GM19328 (cell line): ENCODE measurements at regions not wholly inside any gene's neighbourhood (a gene's known extent, or its start where the extent isn't known, plus 50 kb on each side); places are given as distances from the start of the nearest gene placed in this dataset.

Source experiments
- ATAC-seq: cut with Tn5 transposase; IDR thresholded peaks from one replicate; pipeline ENCODE4 v1.9.1; 2021; ENCODE audit warnings: mild to moderate bottlenecking, moderate library complexity; ENCODE audit not compliant: unreplicated experiment

DNA sequence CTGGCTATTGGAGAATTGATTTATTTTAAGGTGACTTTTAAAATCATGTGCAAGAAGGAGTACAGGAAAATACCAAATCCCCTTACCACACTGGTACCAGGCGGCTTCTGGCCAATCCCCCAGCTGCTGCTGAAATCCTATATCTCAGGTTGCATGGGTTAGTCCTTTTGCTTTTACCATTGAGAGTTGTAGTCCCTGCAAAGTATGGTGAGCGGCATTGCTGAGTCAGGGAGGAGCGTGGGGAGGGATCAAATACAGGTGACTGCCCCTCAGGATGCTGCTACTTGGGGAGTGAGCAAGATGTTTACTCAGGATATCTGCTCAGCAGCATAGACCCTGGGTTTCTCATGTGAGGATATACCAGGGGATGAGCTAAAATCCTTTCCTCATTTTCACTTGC is 131.9 kb upstream of the STAC start:
- ATAC-seq, result no peak

DNA sequence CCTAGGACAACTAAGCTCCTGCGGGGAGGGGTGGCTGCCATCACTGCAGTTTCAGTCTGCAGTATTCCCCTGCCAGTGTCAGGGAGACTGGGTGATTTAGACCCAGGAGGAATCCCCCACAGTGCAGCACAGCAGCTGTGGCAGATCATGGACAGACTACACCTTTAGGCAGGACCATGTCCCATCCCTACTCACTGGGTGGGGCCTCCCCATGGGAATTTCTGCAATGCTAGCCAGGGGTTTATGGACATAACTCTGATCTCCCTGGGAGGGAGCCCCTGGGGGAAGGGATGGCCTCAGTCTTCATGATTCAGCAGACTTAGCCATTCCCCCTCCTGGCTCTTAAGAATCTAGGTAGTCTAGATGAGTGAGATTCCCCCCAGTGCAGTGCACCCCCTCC is 130.1 kb upstream of the STAC start:
- no peak for ATAC-seq

DNA sequence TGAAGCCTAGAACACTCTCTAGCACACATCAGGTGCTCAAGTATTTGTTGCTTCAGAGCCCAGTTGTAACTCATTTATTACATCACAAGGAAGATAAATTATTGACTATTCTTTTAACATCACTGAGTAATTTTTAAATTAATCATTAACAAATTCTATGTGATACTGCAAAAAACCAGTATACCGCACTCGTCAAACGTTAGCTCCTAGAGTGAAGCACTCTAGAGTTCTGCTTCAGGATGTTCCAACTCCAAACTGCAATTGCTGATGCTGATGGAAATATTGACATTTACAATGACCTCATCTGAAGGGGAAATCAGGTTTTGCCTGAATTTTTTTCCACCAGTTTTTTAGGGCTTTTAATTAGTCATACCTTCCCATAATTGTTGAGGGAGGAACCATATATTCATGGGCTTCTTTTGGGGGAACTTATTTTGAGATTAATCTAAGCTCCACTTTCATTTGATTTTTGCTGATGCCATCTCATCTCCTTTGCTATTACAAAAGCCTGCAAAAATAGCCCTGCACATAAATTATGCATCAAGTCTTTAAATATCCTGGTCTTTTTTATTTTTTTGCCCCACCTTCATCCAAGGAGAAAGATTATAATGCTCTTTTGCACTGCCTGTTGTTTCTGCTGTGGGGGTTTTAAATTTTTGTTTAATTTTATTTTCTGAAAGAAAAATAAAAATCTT is 123.0 kb upstream of the STAC start:
- no peak for ATAC-seq

DNA sequence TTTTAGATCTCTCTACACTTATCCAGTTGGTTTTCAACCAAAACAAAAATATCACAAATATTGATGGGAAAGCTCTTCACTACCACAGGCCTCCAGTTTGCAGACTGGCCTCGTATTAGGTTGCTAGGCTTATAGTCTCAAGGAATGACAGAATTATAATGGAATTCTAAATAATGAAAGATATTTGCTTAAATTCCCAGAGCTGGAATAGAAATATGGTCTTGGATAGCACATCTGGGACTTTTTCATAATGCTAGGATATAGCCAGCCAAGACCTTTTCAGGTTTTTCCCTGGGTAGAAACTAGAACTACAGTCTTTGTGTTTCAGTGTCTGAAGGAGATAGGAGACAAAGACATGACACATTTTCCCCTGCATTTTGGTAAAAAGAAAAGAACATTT is 121.9 kb upstream of the STAC start:
- ATAC-seq, result no peak

DNA sequence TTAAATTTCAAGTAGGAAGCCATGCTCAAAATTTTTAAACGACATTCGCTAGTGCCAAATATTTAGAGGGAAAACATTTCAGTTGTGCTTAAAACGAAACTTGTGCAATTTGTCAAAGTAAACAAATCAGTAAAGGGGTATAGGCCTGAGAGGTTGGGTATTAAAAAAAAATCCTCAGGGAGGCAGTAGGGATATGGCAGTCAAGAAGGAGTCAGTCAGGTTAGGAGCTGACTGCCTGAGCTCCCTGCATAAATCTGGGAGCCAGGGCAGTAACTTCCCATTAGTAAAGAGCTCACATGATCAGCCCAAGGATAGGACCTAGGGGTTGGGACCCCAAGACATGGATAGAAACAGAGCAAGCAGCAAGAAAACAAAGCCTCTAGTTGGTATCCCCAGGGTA is 120.7 kb upstream of the STAC start:
- ATAC-seq, result no peak

DNA sequence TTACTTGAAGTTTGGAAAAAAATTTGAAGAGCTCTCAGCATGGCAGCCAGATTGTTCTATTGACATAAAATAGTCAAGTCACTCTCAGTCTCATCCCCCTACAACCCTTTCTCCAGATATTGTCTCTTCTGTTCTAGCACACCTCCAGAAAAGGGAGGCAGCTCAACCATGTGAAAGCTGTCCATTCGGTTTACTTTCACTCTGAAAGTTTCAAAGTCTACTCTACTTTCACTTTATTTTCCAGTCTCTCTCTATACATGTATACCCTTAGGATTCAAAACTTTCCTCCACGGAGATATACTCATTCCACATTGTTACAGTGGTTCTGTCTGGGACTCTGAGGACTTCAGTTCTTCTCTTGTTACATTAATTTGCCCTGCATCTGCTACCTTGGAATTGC is 111.0 kb upstream of the STAC start:
- ATAC-seq, result no peak

DNA sequence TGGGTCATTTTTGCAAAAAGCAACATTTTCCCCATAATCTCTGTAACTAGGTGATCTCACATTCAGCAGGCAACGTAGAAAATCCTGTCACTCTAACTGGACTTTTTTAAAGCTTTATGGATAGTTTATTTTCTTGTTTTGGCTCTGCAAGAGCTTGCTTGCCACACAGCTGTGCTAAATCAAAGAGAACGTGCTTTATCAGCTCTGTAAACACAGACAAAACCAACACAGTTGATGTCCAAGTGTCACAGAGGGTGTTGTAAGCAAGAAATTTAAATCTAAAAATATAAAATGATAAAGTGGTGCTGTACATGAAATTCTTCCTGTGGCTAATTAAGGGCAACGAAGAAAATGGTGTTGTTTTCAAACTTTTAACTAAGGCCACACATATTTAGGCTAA is 97.5 kb upstream of the STAC start:
- ATAC-seq, result no peak

DNA sequence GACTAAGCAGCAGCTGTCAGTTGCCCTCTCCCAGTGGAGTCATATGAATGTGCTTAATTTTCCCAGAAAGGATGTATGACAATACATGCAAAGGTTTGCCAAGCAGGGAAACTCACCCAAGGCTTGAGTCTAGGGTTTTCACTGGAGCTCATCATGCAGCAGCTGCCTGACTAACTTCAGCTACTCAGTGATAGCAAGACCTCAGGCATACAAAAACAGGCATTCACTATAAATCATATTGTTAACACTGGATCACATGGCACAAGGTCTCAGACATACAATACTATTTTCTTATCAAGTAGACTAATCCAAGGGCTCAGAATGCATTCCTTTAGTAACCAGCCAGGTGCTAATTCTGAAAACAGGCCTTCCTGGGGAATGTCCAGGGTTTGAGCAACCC is 85.0 kb upstream of the STAC start:
- ATAC-seq, result no peak

DNA sequence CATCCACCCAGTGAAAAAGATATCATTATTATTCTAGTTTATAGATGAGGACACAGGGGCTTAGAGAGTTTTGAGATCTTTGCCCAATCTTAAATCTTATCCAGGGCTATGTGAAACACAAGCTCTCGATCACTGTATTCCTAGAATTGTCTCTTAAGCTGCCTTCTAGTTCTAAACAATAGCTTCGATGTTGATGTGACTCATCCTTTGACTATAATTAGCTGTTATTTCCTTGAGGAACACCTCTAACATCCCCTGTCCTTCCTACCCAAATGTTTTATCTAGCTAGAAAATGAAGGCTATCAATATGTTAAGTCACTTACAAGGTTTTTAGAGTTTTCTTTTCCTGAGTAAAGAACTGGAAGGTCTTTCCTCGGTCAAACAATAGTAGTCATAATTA is 83.1 kb upstream of the STAC start:
- ATAC-seq, result no peak

DNA sequence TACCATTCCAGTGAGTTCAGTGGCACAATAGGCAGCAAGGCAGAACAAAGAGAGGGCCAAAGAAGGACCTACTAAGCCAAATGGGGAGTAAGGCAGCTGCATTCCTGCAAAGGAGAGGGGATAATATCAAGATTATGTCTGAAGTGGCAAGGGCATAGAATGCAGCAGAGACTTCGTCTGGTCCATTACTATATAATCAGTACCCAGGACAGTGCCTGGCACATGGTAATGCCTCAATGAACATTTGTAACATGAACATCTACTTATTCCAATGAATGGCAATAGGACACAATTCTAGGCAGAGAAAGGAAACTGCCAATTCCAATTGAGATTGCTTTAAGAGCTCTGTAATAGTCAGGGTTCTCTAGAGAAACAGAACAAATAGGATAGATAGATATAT is 82.1 kb upstream of the STAC start:
- no peak for ATAC-seq

DNA sequence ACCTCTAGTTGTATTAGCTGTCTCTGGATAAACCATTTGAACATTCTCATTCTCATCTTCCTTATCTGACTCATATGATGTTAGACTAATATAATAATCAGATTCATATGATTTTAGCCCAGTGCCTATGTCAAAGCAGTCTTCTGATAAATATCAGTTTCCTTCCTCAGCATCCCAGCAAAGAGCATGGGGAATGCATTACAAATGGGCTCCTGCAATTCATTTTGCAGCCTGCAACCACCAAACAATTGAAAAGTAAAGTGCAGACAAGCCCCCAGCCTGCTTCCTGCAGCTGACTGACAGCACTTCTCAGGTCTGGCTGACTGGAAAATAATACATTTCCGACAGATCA is 78.2 kb upstream of the STAC start:
- ATAC-seq, result no peak

DNA sequence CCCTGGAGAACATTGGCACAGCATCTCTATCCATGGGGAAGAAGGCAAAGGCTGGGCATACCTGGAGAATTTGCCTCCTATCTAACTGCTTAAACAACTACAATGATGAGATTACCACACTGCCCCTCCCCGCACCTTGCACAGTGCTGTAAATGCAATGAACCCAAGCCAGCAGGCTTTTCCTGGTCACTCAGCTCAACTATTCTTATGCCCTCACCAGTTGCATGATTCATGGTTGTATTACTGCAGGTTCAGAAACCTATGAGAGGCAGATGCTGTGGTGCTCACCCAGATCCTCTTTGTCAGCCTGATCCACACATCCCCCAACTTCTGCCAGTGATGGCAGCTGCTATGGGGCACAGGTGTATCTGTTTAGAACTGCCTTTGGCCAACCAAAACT is 77.7 kb upstream of the STAC start:
- ATAC-seq, result no peak

DNA sequence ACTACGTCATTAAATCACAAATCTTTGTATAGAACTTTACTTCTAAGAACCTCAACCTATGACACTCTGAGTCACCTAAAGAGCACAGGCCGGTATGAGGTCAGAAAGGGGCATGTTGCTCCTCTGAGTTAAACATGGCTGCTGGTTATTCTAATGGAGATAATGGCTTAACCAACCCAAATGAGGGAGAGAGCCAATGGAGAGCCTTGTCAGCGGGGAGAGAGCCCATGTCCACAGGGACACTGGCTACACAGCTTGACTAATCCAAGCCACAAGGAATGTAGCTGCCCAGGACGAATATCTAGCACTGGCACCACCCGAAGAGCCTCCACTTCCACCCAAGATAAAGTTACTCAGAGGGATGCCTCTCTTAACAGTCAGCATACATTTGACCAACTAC is 77.0 kb upstream of the STAC start:
- no peak for ATAC-seq

DNA sequence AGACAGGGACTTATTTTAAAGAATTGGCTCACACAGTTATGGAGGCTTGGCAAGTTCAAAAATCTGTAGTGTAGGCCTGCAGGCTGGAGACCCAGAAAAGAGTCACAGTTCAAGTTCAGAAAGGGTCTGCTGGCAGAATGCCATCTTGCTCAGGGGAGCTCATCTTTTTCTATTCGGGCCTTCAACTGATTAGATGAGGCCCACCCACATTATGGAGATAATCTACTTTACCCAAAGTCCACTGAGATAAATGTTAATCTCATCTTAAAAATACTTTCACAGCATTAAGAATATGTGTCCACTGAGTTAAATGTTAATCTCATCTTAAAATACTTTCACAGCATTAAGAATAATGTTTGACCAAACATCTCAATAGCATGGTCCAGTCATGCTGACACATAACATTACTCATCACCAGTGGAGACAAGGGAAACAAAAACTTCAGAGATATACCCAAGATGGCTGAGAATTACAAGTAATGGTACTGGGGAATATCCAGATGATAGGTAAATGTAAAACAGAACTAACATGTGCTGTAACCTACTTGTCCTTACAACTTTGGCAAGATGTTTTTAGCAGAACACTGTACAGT is 74.3 kb upstream of the STAC start:
- no peak for ATAC-seq

DNA sequence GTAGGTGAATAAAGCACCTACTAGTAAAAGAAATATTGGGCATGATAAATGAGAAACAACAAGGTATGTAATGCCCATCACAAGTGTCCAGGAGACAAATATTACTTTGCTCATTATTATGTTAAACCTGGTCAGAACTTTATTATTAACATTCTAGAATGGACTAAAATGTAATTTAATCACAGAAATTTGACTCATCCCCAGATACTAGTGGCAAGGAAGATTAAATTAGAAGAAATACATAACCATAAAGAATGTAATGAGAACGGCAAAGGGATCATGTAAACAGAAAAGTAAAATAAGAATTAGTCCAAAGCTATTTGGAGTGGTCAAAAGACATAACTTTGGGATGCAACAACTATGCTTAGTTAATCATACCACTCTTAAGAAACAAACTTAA is 71.2 kb upstream of the STAC start:
- no peak for ATAC-seq

DNA sequence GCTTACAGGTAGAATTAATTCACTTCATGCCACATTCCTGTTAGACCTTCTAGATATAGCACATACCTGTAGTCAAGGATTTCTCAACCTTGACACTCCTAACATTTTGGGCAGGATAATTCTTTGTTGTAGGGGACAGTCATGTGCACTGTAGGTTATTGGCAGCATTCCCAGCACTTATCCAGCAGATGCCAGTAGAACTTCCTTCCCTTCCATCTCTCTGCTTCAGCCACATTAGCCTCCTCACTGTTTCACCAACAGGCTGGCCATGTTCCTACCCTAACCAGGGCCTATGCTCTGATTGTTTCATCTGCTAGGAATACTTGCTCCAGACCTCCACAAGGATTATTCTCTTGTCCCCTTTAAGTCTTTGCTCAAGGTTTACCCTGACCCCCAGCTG is 68.0 kb upstream of the STAC start:
- ATAC-seq, result no peak

DNA sequence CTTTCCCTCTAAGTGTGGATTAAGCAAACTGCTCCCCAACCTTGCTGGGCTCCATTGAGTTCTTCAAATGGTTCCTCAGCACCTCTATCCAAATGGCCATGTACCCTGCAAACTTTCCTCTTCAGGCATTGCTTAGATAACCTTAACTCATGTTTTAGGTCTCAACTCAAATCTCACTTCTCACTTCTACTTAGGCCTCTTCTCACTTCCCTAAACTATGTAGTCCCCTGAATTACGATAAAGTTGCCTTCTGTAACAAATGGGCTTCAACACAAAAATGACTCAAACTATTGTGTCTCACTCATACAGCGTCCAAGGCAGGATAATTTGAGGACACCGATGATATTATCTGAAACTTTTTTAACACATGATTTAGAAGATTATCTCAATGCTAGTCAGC is 62.4 kb upstream of the STAC start:
- peak; percentile 60 for ATAC-seq

DNA sequence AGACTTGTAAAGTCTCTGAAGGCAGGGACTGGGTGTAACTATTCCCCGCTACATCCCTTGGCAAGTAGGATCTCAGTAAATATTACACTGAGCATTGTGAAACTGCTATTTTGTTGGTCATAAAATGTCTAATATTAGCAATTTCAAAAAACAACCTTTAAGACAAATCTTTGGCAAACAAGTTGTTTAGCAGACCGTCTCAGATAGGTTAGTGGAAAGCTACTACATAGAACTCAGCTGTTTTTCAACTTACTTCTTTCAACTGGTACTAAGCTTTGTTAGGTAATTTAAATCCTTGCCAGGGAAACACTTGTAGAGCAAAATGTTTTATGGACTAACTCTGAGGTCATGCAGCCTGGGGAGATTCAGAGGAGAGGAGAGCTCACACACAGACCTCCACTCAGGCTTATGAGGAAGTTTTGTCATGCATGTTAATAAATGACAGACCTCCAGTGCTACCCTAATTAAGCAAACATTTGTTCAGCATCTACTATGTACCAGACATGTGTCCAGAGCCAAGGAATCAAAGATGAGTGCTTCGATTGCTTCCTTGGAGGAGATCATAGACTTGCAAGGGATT is 61.6 kb upstream of the STAC start:
- ATAC-seq, result no peak

DNA sequence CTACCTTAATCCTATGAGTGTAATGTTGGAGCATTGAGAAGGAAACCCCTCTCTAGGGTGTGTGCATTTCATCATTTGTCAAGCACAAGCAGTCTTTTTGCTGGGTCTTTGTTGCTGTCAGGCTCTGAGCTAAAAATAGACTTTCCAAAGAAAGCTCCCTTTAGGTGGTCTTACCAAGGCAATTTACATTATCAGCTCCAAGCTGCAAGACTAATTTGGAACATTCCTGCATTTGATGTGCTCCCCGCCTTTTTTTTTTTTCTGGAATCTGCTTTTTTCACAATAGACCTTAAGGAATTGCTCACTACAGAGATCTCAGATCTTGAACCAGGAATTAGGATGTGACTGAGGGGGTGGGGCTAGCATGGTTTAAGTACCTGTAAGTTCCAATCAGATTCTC is 60.6 kb upstream of the STAC start:
- ATAC-seq, result no peak
